ENCODE measurements at regions not wholly inside any gene's neighbourhood (a gene's known extent, or its start where the extent isn't known, plus 50 kb on each side); places are given as distances from the start of the nearest gene placed in this dataset.

DNA sequence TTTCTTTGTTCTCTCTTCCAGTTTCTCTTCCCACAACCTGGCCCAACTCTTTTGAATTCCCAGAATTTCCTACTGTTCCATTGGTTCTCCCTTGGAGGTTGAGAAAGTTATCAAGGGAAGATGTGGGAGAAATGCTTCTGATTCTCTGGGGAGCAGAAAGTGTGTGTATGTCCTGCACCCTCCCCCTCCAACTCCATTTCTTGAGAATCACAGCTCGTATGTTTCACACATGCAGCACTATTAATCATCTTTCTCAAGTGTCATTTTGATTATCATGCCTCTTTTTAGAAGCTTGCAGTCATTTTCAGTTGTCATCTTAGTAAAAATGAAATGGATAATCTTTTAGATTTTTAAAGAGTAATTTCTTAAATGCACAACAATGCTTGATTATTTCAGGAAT, 296.8 kb upstream of the SLC39A10 start:
- H3F3A ChIP-seq (ENCODE audit: low read length, unreplicated experiment), result peaks cover 10% of the 10 kb centered on the region
- ATAC-seq (no peak), DNase-seq (no peak)
- POLR2A ChIA-PET (ENCODE audit: unreplicated experiment), result no interaction called here
- no peaks in the 10 kb centered on the region for H4K20me1 ChIP-seq (ENCODE audit: low read length)
- TF ChIP-seq EZH2phosphoT487 (IDR thresholded peaks at IDR 0.05; ENCODE audit: borderline replicate concordance, low read length) (no peak), EZH2 (IDR thresholded peaks at IDR 0.05; ENCODE audit: low read length, unreplicated experiment) (no peak)
- CTCF ChIA-PET, result no interaction called here
- no peak overlapping the region for H2AFZ ChIP-seq (ENCODE audit: low read length)
- H3K27me3 ChIP-seq (ENCODE audit: low read length), result no peaks in the 10 kb centered on the region
- H3K9me2 ChIP-seq (replicated peaks; ENCODE audit: low read length), result no peaks in the 10 kb centered on the region
- intact Hi-C loops (cut with micrococcal nuclease), result loop anchor here (5.0 kb wide), 1 partner anchor 52 kb away; no protein-coding TSS in a partner anchor
- peaks cover 3% of the 10 kb centered on the region; the same call in 1 of the 2 replicates for H3K36me3 ChIP-seq (ENCODE audit: low read depth, low read length)
- peaks cover 24% of the 10 kb centered on the region for H3K4me1 ChIP-seq (ENCODE audit: insufficient read depth, low read length)
- H3K4me3 ChIP-seq (ENCODE audit: low read length), result no peak overlapping the region
- H3K79me2 ChIP-seq (ENCODE audit: low read length), result no peaks in the 10 kb centered on the region
- no TSS peak for BruUV-seq (replicated peaks)
- H3K9me3 ChIP-seq (ENCODE audit: low read length), result peaks cover 7% of the 10 kb centered on the region; the same call in 1 of the 2 replicates
- H3K27ac ChIP-seq (ENCODE audit: low read length), result no peak overlapping the region
- no peak overlapping the region for H3K9ac ChIP-seq (ENCODE audit: low read length)
- no peak overlapping the region for H3K4me2 ChIP-seq (ENCODE audit: low read length)

DNA sequence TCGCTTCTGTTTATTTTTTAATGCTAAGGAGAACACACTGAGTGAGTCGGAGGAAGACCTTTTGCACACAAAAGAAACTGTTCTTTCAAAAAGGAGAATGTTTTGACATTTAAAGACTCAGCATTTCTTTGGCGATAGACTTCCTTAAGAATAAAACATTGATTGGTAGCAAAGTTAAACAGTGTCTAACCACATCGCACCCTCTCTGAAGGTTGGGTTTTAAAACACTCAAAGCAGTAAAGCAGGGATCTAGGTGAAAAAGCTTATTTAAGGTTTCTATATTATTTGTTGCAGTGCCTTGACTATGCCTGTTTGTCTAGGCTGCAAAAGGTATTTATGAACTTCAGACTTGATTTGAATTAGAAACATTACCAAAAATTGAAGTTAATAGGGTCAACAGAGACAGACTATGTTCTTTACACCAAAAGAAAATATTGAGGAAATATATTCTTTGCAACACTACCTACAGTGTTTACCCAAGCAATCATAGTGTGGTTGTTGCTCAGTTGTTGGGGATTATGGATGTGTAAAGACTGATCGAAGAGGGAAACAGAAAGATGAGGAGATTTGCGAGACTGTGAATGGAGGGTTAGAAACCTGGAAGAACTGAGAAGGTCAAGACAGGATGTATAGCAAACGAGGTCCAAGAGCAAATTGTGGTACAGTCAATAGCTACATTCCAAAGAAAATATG, 297.8 kb upstream of the SLC39A10 start:
- H3K9me3 ChIP-seq (ENCODE audit: low read length), result no peaks in the 10 kb centered on the region
- H3K4me1 ChIP-seq (ENCODE audit: insufficient read depth, low read length), result peaks cover 13% of the 10 kb centered on the region
- intact Hi-C loops (cut with micrococcal nuclease), result no loop called here
- CTCF ChIA-PET, result no interaction called here
- no peak overlapping the region for H3K4me3 ChIP-seq (ENCODE audit: low read length)
- POLR2A ChIA-PET (ENCODE audit: unreplicated experiment), result no interaction called here
- H2AFZ ChIP-seq (ENCODE audit: low read length), result no peak overlapping the region
- no peaks in the 10 kb centered on the region for H3K36me3 ChIP-seq (ENCODE audit: low read depth, low read length)
- TF ChIP-seq, protein P1, sequence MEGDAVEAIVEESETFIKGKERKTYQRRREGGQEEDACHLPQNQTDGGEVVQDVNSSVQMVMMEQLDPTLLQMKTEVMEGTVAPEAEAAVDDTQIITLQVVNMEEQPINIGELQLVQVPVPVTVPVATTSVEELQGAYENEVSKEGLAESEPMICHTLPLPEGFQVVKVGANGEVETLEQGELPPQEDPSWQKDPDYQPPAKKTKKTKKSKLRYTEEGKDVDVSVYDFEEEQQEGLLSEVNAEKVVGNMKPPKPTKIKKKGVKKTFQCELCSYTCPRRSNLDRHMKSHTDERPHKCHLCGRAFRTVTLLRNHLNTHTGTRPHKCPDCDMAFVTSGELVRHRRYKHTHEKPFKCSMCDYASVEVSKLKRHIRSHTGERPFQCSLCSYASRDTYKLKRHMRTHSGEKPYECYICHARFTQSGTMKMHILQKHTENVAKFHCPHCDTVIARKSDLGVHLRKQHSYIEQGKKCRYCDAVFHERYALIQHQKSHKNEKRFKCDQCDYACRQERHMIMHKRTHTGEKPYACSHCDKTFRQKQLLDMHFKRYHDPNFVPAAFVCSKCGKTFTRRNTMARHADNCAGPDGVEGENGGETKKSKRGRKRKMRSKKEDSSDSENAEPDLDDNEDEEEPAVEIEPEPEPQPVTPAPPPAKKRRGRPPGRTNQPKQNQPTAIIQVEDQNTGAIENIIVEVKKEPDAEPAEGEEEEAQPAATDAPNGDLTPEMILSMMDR (conservative IDR thresholded peaks at IDR 0.05; ENCODE audit: low read depth, low read length), result no peak
- TF ChIP-seq EZH2 (IDR thresholded peaks at IDR 0.05; ENCODE audit: low read length, unreplicated experiment) (no peak), EZH2phosphoT487 (IDR thresholded peaks at IDR 0.05; ENCODE audit: borderline replicate concordance, low read length) (no peak)
- DNase-seq, result no peak
- no peak overlapping the region for H3K9ac ChIP-seq (ENCODE audit: low read length)
- no peaks in the 10 kb centered on the region for H4K20me1 ChIP-seq (ENCODE audit: low read length)
- H3K27ac ChIP-seq (ENCODE audit: low read length), result no peak overlapping the region
- H3F3A ChIP-seq (ENCODE audit: low read length, unreplicated experiment), result peaks cover 6% of the 10 kb centered on the region
- H3K27me3 ChIP-seq (ENCODE audit: low read length), result no peaks in the 10 kb centered on the region
- H3K9me2 ChIP-seq (replicated peaks; ENCODE audit: low read length), result no peaks in the 10 kb centered on the region
- no peak overlapping the region for H3K4me2 ChIP-seq (ENCODE audit: low read length)
- BruUV-seq (replicated peaks), result no TSS peak
- no peaks in the 10 kb centered on the region for H3K79me2 ChIP-seq (ENCODE audit: low read length)
- ATAC-seq, result no peak

DNA sequence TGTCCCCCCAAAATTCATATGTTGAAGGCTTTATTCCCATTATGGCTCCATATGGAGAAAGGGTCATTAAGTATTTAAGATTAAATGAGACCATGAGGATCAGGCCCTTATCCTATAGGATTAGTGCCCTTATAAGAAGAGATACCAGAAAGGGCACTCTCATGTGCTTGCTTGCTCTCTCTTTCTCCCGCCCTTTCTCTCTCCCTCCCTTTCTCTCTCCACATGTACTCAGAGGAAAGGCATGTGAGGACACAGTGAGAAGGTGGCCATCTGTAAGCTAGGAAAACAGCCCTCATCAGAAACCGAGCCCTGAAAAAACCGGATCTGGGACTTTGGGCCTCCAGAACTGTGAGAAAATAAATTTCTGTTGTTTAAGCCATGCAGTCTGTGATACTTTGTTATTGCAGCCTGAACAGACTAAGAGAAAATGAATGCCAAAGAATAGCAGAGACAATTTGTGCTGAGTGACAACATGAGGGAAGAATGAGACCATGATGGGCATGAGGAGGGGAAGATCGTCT, 300.0 kb upstream of the SLC39A10 start:
- H3K27me3 ChIP-seq (ENCODE audit: low read length), result no peaks in the 10 kb centered on the region
- H3K9me3 ChIP-seq (ENCODE audit: low read length), result no peaks in the 10 kb centered on the region
- H3K36me3 ChIP-seq (ENCODE audit: low read depth, low read length), result no peaks in the 10 kb centered on the region
- ATAC-seq, result no peak
- no TSS peak for BruUV-seq (replicated peaks)
- H3K9me2 ChIP-seq (replicated peaks; ENCODE audit: low read length), result no peaks in the 10 kb centered on the region
- no peak overlapping the region for H2AFZ ChIP-seq (ENCODE audit: low read length)
- H3K4me3 ChIP-seq (ENCODE audit: low read length), result no peak overlapping the region
- intact Hi-C loops (cut with micrococcal nuclease), result no loop called here
- TF ChIP-seq EZH2phosphoT487 (IDR thresholded peaks at IDR 0.05; ENCODE audit: borderline replicate concordance, low read length) (no peak), EZH2 (IDR thresholded peaks at IDR 0.05; ENCODE audit: low read length, unreplicated experiment) (no peak)
- TF ChIP-seq, protein P1 (conservative IDR thresholded peaks at IDR 0.05; ENCODE audit: low read depth, low read length), result no peak
- H3K79me2 ChIP-seq (ENCODE audit: low read length), result no peaks in the 10 kb centered on the region
- POLR2A ChIA-PET (ENCODE audit: unreplicated experiment), result no interaction called here
- CTCF ChIA-PET, result no interaction called here
- H3F3A ChIP-seq (ENCODE audit: low read length, unreplicated experiment), result no peaks in the 10 kb centered on the region
- no peaks in the 10 kb centered on the region for H4K20me1 ChIP-seq (ENCODE audit: low read length)
- no peaks in the 10 kb centered on the region for H3K4me1 ChIP-seq (ENCODE audit: insufficient read depth, low read length)
- no peak overlapping the region for H3K9ac ChIP-seq (ENCODE audit: low read length)
- H3K4me2 ChIP-seq (ENCODE audit: low read length), result no peak overlapping the region
- H3K27ac ChIP-seq (ENCODE audit: low read length), result no peak overlapping the region
- DNase-seq, result no peak
